Sigmoid colon (tissue), 6 donors: ENCODE measurements at regions not wholly inside any gene's neighbourhood (a gene's known extent, or its start where the extent isn't known, plus 50 kb on each side); places are given as distances from the start of the nearest gene placed in this dataset.

Source experiments
- DNase-seq: peaks from one replicate; pipeline ENCODE4 v3.0.0-alpha.2; 2019
- H3K27ac ChIP-seq, 4 donors: fragments of 200-600 bp; sonication (generic); one replicate each; pipeline ENCODE4 v1.5.1; 2016 to 2019; ENCODE audit warnings: mild to moderate bottlenecking in 1 of 4
- H3K27me3 ChIP-seq, 3 donors: fragments of 200-600 bp; sonication (generic); one replicate each; pipeline ENCODE4 v1.5.1; 2019; ENCODE audit warnings: mild to moderate bottlenecking in 1 of 3
- H3K36me3 ChIP-seq, 4 donors: fragments of 200-600 bp; sonication (generic); one replicate each; pipeline ENCODE4 v1.5.1; 2016 to 2019
- H3K4me1 ChIP-seq, 4 donors: fragments of 200-600 bp; sonication (generic); one replicate each; pipeline ENCODE4 v1.5.1; 2017 to 2019
- H3K4me3 ChIP-seq, 4 donors: fragments of 200-600 bp; sonication (generic); one replicate each; pipeline ENCODE4 v1.5.1; 2017 to 2019; ENCODE audit warnings: mild to moderate bottlenecking in 2 of 4, moderate library complexity in 1 of 4
- H3K9me3 ChIP-seq, 4 donors: fragments of 200-600 bp in 3 of 4; sonication (generic) in 3 of 4; one replicate each; pipeline versions ENCODE4 v1.5.1 to v1.6.1; 2013 to 2019
- CTCF ChIP-seq, 4 experiments: fragments of 450-650 bp in 3 of 4; fragments of 200-600 bp in 1 of 4; IDR thresholded peaks; one replicate each; pipeline ENCODE4 v1.5.1; 2016 to 2019; ENCODE audit warnings: antibody characterized with exemption in 4 of 4, mild to moderate bottlenecking in 3 of 4, moderate library complexity in 2 of 4
- EP300 ChIP-seq, 4 donors: sonication (generic); formaldehyde crosslinking; IDR thresholded peaks; one replicate each; pipeline ENCODE4 v1.6.1; 2017; ENCODE audit warnings: antibody characterized with exemption in 4 of 4
- POLR2A ChIP-seq, 2 donors: fragments of 450-650 bp; IDR thresholded peaks; one replicate each; pipeline ENCODE4 v1.6.1; 2016; ENCODE audit warnings: antibody characterized with exemption in 2 of 2, mild to moderate bottlenecking in 2 of 2, moderate library complexity in 2 of 2
- POLR2AphosphoS5 ChIP-seq, 4 donors: sonication (generic); formaldehyde crosslinking; IDR thresholded peaks; one replicate each; pipeline ENCODE4 v1.6.1; 2017; ENCODE audit warnings: antibody characterized with exemption in 4 of 4
- WGBS, 2 donors: extraction: QIAGEN DNeasy Blood & Tissue Kit; methylation state at CpG; one replicate each; pipeline ENCODE4 v1.1.7; 2013; 5-methylcytosine and 5-hydroxymethylcytosine counted together
- intact Hi-C: fragments of 100-400 bp; cut with DNase I; formaldehyde crosslinking; loops from one replicate; pipeline ENCODE4 v1.15.1; 2023
- donor health status: healthy with polysubstance abuse.
- donor health status: healthy.

DNA sequence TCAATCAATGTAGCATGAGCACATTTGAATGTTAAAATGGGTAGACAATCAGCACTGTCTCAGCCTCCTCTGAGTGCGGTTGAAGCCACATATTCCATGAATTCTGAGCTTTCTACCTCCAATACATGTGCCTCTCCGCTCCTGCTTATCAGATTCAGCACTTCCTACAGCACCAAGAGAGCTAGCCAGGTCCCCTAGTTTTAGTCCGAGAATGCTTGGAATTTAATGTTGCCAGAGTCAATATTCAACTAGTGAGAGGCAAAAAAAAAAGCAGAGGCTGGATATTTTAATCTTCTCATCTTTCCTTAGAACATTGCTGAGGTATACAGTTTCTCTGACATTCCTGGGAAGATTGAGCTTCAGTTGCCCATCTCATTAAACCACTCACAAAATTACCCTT lies 1979.1 kb upstream of the CDH9 start:
- no peak for DNase-seq
- intact Hi-C loops, result no loop called here
- TF ChIP-seq POLR2A (IDR thresholded peaks at IDR 0.05), result no peak
- no peak for TF ChIP-seq POLR2AphosphoS5 (IDR thresholded peaks at IDR 0.05)
- TF ChIP-seq CTCF (IDR thresholded peaks at IDR 0.05), result no peak
- no peak for TF ChIP-seq EP300 (IDR thresholded peaks at IDR 0.05)
- H3K27ac ChIP-seq, result no peak overlapping the region
- no peaks in the 10 kb centered on the region for H3K4me1 ChIP-seq
- no peaks in the 10 kb centered on the region for H3K9me3 ChIP-seq
- H3K4me3 ChIP-seq, result no peak overlapping the region
- 66% methylated on average over 3 of the region's 3 CpGs for WGBS, 2 donors
- no peaks in the 10 kb centered on the region for H3K27me3 ChIP-seq
- no peaks in the 10 kb centered on the region for H3K36me3 ChIP-seq

DNA sequence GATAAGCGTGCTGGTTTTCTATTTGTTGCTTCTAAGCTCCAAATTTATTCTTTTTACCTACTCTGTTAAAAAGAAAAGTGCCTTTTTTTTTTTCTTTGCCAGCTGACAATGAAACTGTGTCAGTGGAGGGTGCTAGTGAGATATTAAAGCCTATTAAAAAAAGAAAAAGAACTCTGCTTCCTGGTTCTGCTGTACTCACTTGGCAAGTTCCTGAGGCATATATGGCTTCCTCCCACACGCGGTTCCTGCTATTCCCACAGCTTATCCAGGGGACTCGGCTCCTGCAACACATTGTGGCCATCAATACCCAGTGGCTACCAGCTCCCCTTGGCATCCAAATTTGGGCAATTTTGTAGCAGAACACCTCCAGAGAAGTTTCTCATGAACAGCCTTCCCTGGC lies 1977.7 kb upstream of the CDH9 start:
- WGBS, 2 donors, result 52 to 77% methylated on average over 4 of the region's 4 CpGs
- Histone ChIP-seq H3K36me3 (no peaks in the 10 kb centered on the region), H3K27me3 (no peaks in the 10 kb centered on the region), H3K9me3 (no peaks in the 10 kb centered on the region), H3K27ac (no peak overlapping the region), H3K4me1 (no peaks in the 10 kb centered on the region), H3K4me3 (no peak overlapping the region)
- intact Hi-C loops, result no loop called here
- no peak for DNase-seq
- TF ChIP-seq CTCF (IDR thresholded peaks at IDR 0.05) (no peak), EP300 (IDR thresholded peaks at IDR 0.05) (no peak), POLR2AphosphoS5 (IDR thresholded peaks at IDR 0.05) (no peak), POLR2A (IDR thresholded peaks at IDR 0.05) (no peak)

GRCh38 chr5:29015523-29015922 lies 1977.1 kb upstream of the CDH9 start:
- H3K4me1 ChIP-seq, result no peaks in the 10 kb centered on the region
- no peak overlapping the region for H3K4me3 ChIP-seq
- WGBS, 2 donors, result 95 to 97% methylated on average over 2 of the region's 2 CpGs
- H3K27ac ChIP-seq, result no peak overlapping the region
- no peak for TF ChIP-seq CTCF (IDR thresholded peaks at IDR 0.05)
- no peak for TF ChIP-seq POLR2A (IDR thresholded peaks at IDR 0.05)
- no peak for TF ChIP-seq EP300 (IDR thresholded peaks at IDR 0.05)
- no peak for TF ChIP-seq POLR2AphosphoS5 (IDR thresholded peaks at IDR 0.05)
- H3K36me3 ChIP-seq, result no peaks in the 10 kb centered on the region
- H3K27me3 ChIP-seq, result no peaks in the 10 kb centered on the region
- no peak for DNase-seq
- intact Hi-C loops, result no loop called here
- H3K9me3 ChIP-seq, result no peaks in the 10 kb centered on the region

DNA sequence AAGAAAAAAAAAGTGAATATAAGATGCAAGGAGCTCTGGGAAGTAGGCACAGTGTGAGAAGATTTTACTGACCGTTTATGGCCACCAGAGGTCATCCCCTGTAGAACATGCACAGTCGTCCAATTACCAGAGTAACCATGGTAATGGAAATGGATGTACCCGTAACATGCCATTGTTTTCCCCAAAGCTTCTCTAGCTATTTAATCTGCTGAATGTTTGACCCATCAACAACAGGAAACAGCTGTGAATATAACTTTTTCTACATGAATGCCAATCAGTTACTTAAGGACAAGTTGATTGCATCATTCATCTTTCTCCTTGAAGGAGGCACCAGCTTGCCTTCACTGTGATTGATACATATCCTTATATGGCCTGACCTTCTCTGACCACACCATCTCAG lies 1967.0 kb upstream of the CDH9 start:
- WGBS, 2 donors, result 23 to 52% methylated on average over 3 of the region's 3 CpGs
- no peaks in the 10 kb centered on the region for H3K27me3 ChIP-seq
- intact Hi-C loops, result no loop called here

More for the DNA sequence above, 1967.0 kb upstream of the CDH9 start:
- no peaks in the 10 kb centered on the region for H3K4me1 ChIP-seq
- peaks cover 0 to 7% (median 0%) of the 10 kb centered on the region in 4 donors for H3K9me3 ChIP-seq
- H3K4me3 ChIP-seq, result no peak overlapping the region
- H3K27ac ChIP-seq, result no peak overlapping the region
- TF ChIP-seq CTCF (IDR thresholded peaks at IDR 0.05) (no peak), POLR2AphosphoS5 (IDR thresholded peaks at IDR 0.05) (no peak), EP300 (IDR thresholded peaks at IDR 0.05) (no peak), POLR2A (IDR thresholded peaks at IDR 0.05) (no peak)
- no peak for DNase-seq
- H3K36me3 ChIP-seq, result no peaks in the 10 kb centered on the region
